Stomach (tissue), 8 donors: ENCODE measurements at regions not wholly inside any gene's neighbourhood (a gene's known extent, or its start where the extent isn't known, plus 50 kb on each side); places are given as distances from the start of the nearest gene placed in this dataset.

Experiments used
- DNase-seq, 2 donors: peaks; one replicate each; pipeline versions ENCODE4 v3.0.0 to v3.0.0-alpha.2; 2013 to 2019
- H3K27ac ChIP-seq, 5 donors: fragments of 200-600 bp in 4 of 5; sonication (generic) in 4 of 5; one replicate each; pipeline ENCODE4 v1.5.1; 2013 to 2019; ENCODE audit warnings: mild to moderate bottlenecking in 1 of 5, moderate library complexity in 1 of 5
- H3K27me3 ChIP-seq, 3 donors: fragments of 200-600 bp; sonication (generic); one replicate each; pipeline ENCODE4 v1.5.1; 2017 to 2019; ENCODE audit warnings: mixed run types in 1 of 3
- H3K36me3 ChIP-seq, 4 donors: fragments of 200-600 bp; sonication (generic); 1 replicate in 3 of 4; 2 replicates in 1 of 4; pipeline ENCODE4 v1.5.1; 2016 to 2019
- H3K4me1 ChIP-seq, 4 donors: fragments of 200-600 bp; sonication (generic); one replicate each; pipeline ENCODE4 v1.5.1; 2016 to 2019
- H3K4me3 ChIP-seq, 4 donors: fragments of 200-600 bp; sonication (generic) in 3 of 4; one replicate each; pipeline ENCODE4 v1.5.1; 2016 to 2019; ENCODE audit warnings: mild to moderate bottlenecking in 1 of 4
- H3K9me3 ChIP-seq, 4 donors: fragments of 200-600 bp; sonication (generic); one replicate each; pipeline ENCODE4 v1.5.1; 2016 to 2019
- CTCF ChIP-seq, 7 experiments: fragments of 450-650 bp in 4 of 7; fragments of 200-600 bp in 3 of 7; sonication (generic) in 3 of 7; IDR thresholded peaks; one replicate each; pipeline ENCODE4 v1.5.1; 2016 to 2019; ENCODE audit warnings: antibody characterized with exemption in 7 of 7, control low read depth in 2 of 7, mild to moderate bottlenecking in 1 of 7
- EP300 ChIP-seq: sonication (generic); formaldehyde crosslinking; IDR thresholded peaks from one replicate; pipeline ENCODE4 v1.6.1; 2017; ENCODE audit warnings: antibody characterized with exemption
- POLR2A ChIP-seq, 4 donors: fragments of 450-650 bp; IDR thresholded peaks; one replicate each; pipeline ENCODE4 v1.6.1; 2016; ENCODE audit warnings: antibody characterized with exemption in 4 of 4, control low read depth in 2 of 4, mild to moderate bottlenecking in 1 of 4, moderate library complexity in 1 of 4
- POLR2AphosphoS5 ChIP-seq, 3 donors: sonication (generic); formaldehyde crosslinking; IDR thresholded peaks; one replicate each; pipeline ENCODE4 v1.6.1; 2016; ENCODE audit warnings: antibody characterized with exemption in 3 of 3
- WGBS, 5 donors: extraction: QIAGEN DNeasy Blood & Tissue Kit in 3 of 5; methylation state at CpG; one replicate each; pipeline versions ENCODE4 v1.1.5 to v1.1.7; 2013 to 2018; 5-methylcytosine and 5-hydroxymethylcytosine counted together
- intact Hi-C: fragments of 100-400 bp; cut with DNase I; formaldehyde crosslinking; loops from one replicate; pipeline ENCODE4 v1.15.1; 2023; ENCODE audit warnings: low total_unique reads
- donor health status: healthy with polysubstance abuse.
- donor health status: Bipolar disorder and iron deficiency.
- donor health status: healthy.

DNA sequence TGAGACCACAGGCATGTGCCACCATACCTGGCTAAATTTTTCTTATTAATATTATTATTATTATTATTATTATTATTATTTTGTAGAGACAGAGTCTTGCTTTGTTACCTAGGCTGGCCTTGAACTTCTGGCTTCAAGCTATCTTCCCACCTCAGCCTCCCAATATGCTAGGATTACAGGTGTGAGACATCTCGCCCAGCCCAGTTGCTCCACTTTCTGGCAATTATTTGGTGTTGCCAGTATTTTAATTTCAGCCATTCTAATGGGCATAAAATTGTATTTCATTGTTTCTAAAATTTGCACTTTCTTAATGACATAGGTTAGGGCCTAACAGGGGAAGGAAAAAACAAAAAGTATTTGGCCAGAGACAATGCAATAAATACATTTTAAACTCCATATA lies 1217.6 kb upstream of the ALCAM start:
- WGBS, 5 donors: 53 to 86% (median 76%) methylated on average over 1 of the region's 1 CpG
- H3K4me1 ChIP-seq: no peaks in the 10 kb centered on the region

GRCh38 chr3:104150724-104151123 lies 1216.0 kb upstream of the ALCAM start:
- TF ChIP-seq POLR2A (IDR thresholded peaks at IDR 0.05) (no peak), CTCF (IDR thresholded peaks at IDR 0.05) (no peak), EP300 (no peak), POLR2AphosphoS5 (IDR thresholded peaks at IDR 0.05) (no peak)
- 77 to 88% (median 83%) methylated on average over 2 of the region's 2 CpGs for WGBS, 5 donors
- intact Hi-C loops: no loop called here

More for the DNA sequence above, 1217.6 kb upstream of the ALCAM start:
- no peak overlapping the region for H3K27ac ChIP-seq
- no peaks in the 10 kb centered on the region for H3K9me3 ChIP-seq
- TF ChIP-seq POLR2AphosphoS5 (IDR thresholded peaks at IDR 0.05): no peak
- TF ChIP-seq POLR2A (IDR thresholded peaks at IDR 0.05): no peak
- TF ChIP-seq CTCF (IDR thresholded peaks at IDR 0.05): no peak
- no peak for TF ChIP-seq EP300
- no peaks in the 10 kb centered on the region for H3K36me3 ChIP-seq
- intact Hi-C loops: no loop called here
- DNase-seq: no peak
- H3K27me3 ChIP-seq: no peaks in the 10 kb centered on the region
- H3K4me3 ChIP-seq: no peak overlapping the region

DNA sequence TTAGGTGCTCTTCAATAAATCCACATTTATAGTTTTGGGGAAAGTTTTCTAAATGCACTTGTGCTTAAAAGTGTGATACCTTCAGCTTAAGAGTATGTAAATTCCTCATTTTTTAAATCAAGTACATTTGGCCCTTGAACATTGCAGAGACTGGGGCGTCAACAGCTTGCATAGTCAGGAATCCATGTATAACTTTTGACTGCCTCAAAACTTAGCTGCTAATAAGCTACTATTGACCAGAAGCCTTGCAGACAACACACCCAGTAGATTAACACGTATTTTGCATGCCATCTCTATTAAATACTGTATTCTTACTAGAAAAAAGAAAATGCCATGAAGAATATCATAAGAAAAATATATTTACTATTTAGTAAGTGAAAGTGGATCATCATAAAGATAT lies 1211.8 kb upstream of the ALCAM start:
- Histone ChIP-seq H3K4me1 (no peaks in the 10 kb centered on the region), H3K9me3 (no peaks in the 10 kb centered on the region), H3K36me3 (no peaks in the 10 kb centered on the region), H3K4me3 (no peak overlapping the region), H3K27me3 (no peaks in the 10 kb centered on the region), H3K27ac (no peak overlapping the region)
- DNase-seq: no peak
- intact Hi-C loops: no loop called here
- no peak for TF ChIP-seq POLR2AphosphoS5 (IDR thresholded peaks at IDR 0.05)
- no peak for TF ChIP-seq CTCF (IDR thresholded peaks at IDR 0.05)
- no peak for TF ChIP-seq EP300
- 36 to 42% (median 40%) methylated on average over 2 of the region's 2 CpGs for WGBS, 5 donors

More at GRCh38 chr3:104150724-104151123, 1216.0 kb upstream of the ALCAM start:
- H3K27me3 ChIP-seq: no peaks in the 10 kb centered on the region
- no peaks in the 10 kb centered on the region for H3K36me3 ChIP-seq
- H3K27ac ChIP-seq: no peak overlapping the region
- H3K4me3 ChIP-seq: no peak overlapping the region
- no peak for DNase-seq
- H3K4me1 ChIP-seq: no peaks in the 10 kb centered on the region
- H3K9me3 ChIP-seq: no peaks in the 10 kb centered on the region

DNA sequence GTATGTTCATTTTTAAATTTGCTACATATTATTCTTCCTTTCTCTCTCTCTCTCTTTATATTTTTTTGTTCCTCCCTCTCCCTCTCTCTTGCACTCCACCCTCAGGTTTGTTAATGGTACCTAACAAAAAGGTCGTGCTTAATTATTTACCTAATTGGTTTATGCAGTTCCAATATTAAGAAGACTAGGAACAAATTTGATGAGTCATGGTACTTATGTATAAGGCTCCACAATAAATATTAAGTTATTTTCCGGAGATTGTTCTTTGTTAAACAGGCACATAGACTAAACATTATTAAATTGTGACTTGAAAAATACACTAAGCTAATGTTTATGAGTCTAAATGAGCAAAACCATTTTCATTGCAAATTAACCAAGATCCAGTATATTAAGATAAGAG lies 1200.8 kb upstream of the ALCAM start:
- H3K4me3 ChIP-seq: no peak overlapping the region
- 74 to 84% (median 80%) methylated on average over 2 of the region's 2 CpGs for WGBS, 5 donors
- no peaks in the 10 kb centered on the region for H3K36me3 ChIP-seq
- TF ChIP-seq POLR2AphosphoS5 (IDR thresholded peaks at IDR 0.05): no peak
- TF ChIP-seq POLR2A (IDR thresholded peaks at IDR 0.05): no peak
- DNase-seq: no peak
- no peak overlapping the region for H3K27ac ChIP-seq
- H3K4me1 ChIP-seq: no peaks in the 10 kb centered on the region
- no peaks in the 10 kb centered on the region for H3K27me3 ChIP-seq
- H3K9me3 ChIP-seq: peaks cover 0 to 26% (median 19%) of the 10 kb centered on the region in 4 donors
- intact Hi-C loops: no loop called here

GRCh38 chr3:104168386-104168785 lies 1198.3 kb upstream of the ALCAM start:
- no peak for DNase-seq
- H3K4me1 ChIP-seq: no peaks in the 10 kb centered on the region
- 79 to 83% (median 81%) methylated on average over 3 of the region's 3 CpGs for whole genome bisulfite sequencing, 5 donors
- TF ChIP-seq CTCF (IDR thresholded peaks at IDR 0.05): no peak
- TF ChIP-seq POLR2AphosphoS5 (IDR thresholded peaks at IDR 0.05): no peak
- no peak for TF ChIP-seq POLR2A (IDR thresholded peaks at IDR 0.05)
- no peak for TF ChIP-seq EP300
- intact Hi-C loops: no loop called here
- H3K4me3 ChIP-seq: no peak overlapping the region
- no peaks in the 10 kb centered on the region for H3K27me3 ChIP-seq
- H3K9me3 ChIP-seq: peaks cover 0 to 26% (median 19%) of the 10 kb centered on the region in 4 donors
- H3K36me3 ChIP-seq: no peaks in the 10 kb centered on the region
- H3K27ac ChIP-seq: no peak overlapping the region
